Body of pancreas (tissue), 4 donors: ENCODE measurements at regions not wholly inside any gene's neighbourhood (a gene's known extent, or its start where the extent isn't known, plus 50 kb on each side); places are given as distances from the start of the nearest gene placed in this dataset.
"Not testable (repeated sequence)": the region's sequence is repeated elsewhere in the genome, so short reads cannot be mapped to it uniquely, and the experiment has no call there.

Experiments used
- ATAC-seq: fragments of 150-250 bp; one replicate; pipeline ENCODE4 v1.9.1; 2016
- DNase-seq, 4 donors: peaks; one replicate each; pipeline ENCODE4 v3.0.0-alpha.2; 2019
- H3K27ac ChIP-seq, 4 donors: fragments of 200-600 bp; sonication (generic); 1 replicate in 3 of 4; 2 replicates in 1 of 4; pipeline versions ENCODE4 v1.5.1 to v1.6.1; 2016 to 2019; ENCODE audit warnings: mild to moderate bottlenecking in 1 of 4, mixed read lengths in 1 of 4, moderate library complexity in 1 of 4
- H3K27me3 ChIP-seq, 2 donors: fragments of 200-600 bp; sonication (generic); one replicate each; pipeline ENCODE4 v1.6.0; 2016; ENCODE audit warnings: mild to moderate bottlenecking in 1 of 2
- H3K36me3 ChIP-seq, 2 donors: fragments of 200-600 bp; sonication (generic); replicated peaks in 1 of 2; 2 replicates each; pipeline ENCODE4 v1.5.1; 2016; ENCODE audit warnings: low read depth in 2 of 2; ENCODE audit not compliant: insufficient read depth in 1 of 2
- H3K4me1 ChIP-seq: fragments of 200-600 bp; sonication (generic); one replicate; pipeline ENCODE4 v1.6.0; 2016
- H3K4me3 ChIP-seq, 2 donors: fragments of 200-600 bp; sonication (generic); 1 replicate in 1 of 2; 2 replicates in 1 of 2; pipeline ENCODE4 v1.5.1; 2016 to 2019
- H3K9me3 ChIP-seq, 3 donors: fragments of 200-600 bp; sonication (generic); 1 replicate in 2 of 3; 2 replicates in 1 of 3; pipeline ENCODE4 v1.5.1; 2016
- CTCF ChIP-seq, 7 experiments: fragments of 450-650 bp in 4 of 7; fragments of 200-600 bp in 3 of 7; sonication (generic) in 3 of 7; IDR thresholded peaks; one replicate each; pipeline ENCODE4 v1.5.1; 2016 to 2019; ENCODE audit warnings: antibody characterized with exemption in 7 of 7
- POLR2A ChIP-seq, 3 donors: fragments of 450-650 bp; IDR thresholded peaks; one replicate each; pipeline ENCODE4 v1.6.1; 2016; ENCODE audit warnings: antibody characterized with exemption in 3 of 3, mild to moderate bottlenecking in 2 of 3
- WGBS, 2 donors: methylation state at CpG; one replicate each; pipeline ENCODE4 v1.1.5; 2017; 5-methylcytosine and 5-hydroxymethylcytosine counted together
- intact Hi-C: fragments of 100-400 bp; cut with DNase I; formaldehyde crosslinking; loops from one replicate; pipeline ENCODE4 v1.15.1; 2023

GRCh38 chrY:11769937-11770336 lies 931.1 kb upstream of the USP9Y start:
- H3K27me3 ChIP-seq: no peaks in the 10 kb centered on the region
- H3K9me3 ChIP-seq: no peaks in the 10 kb centered on the region
- H3K36me3 ChIP-seq: no peaks in the 10 kb centered on the region
- H3K27ac ChIP-seq: no peak overlapping the region
- ATAC-seq (no peak), DNase-seq (no peak)
- 47 to 50% methylated on average over 2 of the region's 2 CpGs for WGBS, 2 donors
- intact Hi-C loops: no loop called here
- TF ChIP-seq CTCF (IDR thresholded peaks at IDR 0.05) (no peak), POLR2A (IDR thresholded peaks at IDR 0.05) (no peak)
- H3K4me3 ChIP-seq: no peak overlapping the region
- H3K4me1 ChIP-seq: no peaks in the 10 kb centered on the region

GRCh38 chrY:11779743-11780142 lies 921.3 kb upstream of the USP9Y start:
- DNase-seq, ATAC-seq, H3K4me3 ChIP-seq, H3K27ac ChIP-seq, H3K27me3 ChIP-seq, H3K36me3 ChIP-seq, intact Hi-C loops, H3K4me1 ChIP-seq, H3K9me3 ChIP-seq: not testable (repeated sequence)
- WGBS, 2 donors: 18 to 24% methylated on average over 1 of the region's 1 CpG

GRCh38 chrY:11789057-11789456 lies 912.0 kb upstream of the USP9Y start:
- H3K36me3 ChIP-seq, H3K9me3 ChIP-seq, H3K27ac ChIP-seq, H3K4me3 ChIP-seq, H3K4me1 ChIP-seq, H3K27me3 ChIP-seq, ATAC-seq, intact Hi-C loops, DNase-seq: not testable (repeated sequence)
- WGBS, 2 donors: 63 to 67% methylated on average over 3 to 11 of the region's 13 CpGs

- ATAC-seq: not testable (repeated sequence)
- DNase-seq: peak in 2 of 4 donors; percentile 32 to 43
Measured at GRCh38 chrY:11823752-11824151, 877.3 kb upstream of the USP9Y start.

GRCh38 chrY:11834197-11834596 lies 866.8 kb upstream of the USP9Y start:
- intact Hi-C loops, H3K27me3 ChIP-seq, H3K9me3 ChIP-seq, H3K4me3 ChIP-seq, H3K27ac ChIP-seq, H3K36me3 ChIP-seq, ATAC-seq, H3K4me1 ChIP-seq: not testable (repeated sequence)
- WGBS, 2 donors: 38% methylated on average over 6 to 7 of the region's 7 CpGs
- peak in 2 of 4 donors; percentile 5 to 13 for DNase-seq
- TF ChIP-seq CTCF (IDR thresholded peaks at IDR 0.05): peak in 1 of 7 experiments; percentile 21

More at GRCh38 chrY:11823752-11824151, 877.3 kb upstream of the USP9Y start:
- H3K27ac ChIP-seq, H3K9me3 ChIP-seq, H3K36me3 ChIP-seq, intact Hi-C loops, H3K27me3 ChIP-seq, H3K4me1 ChIP-seq, H3K4me3 ChIP-seq: not testable (repeated sequence)
- 19 to 20% methylated on average over 4 to 6 of the region's 6 CpGs for WGBS, 2 donors
